Fibroblast of skin of left biceps (primary cell): ENCODE measurements at regions not wholly inside any gene's neighbourhood (a gene's known extent, or its start where the extent isn't known, plus 50 kb on each side); places are given as distances from the start of the nearest gene placed in this dataset.

Source experiments
- DNase-seq, 2 experiments: peaks; one replicate each; pipeline ENCODE4 v3.0.0-alpha.2; 2013; ENCODE audit warnings: low read depth in 2 of 2

DNA sequence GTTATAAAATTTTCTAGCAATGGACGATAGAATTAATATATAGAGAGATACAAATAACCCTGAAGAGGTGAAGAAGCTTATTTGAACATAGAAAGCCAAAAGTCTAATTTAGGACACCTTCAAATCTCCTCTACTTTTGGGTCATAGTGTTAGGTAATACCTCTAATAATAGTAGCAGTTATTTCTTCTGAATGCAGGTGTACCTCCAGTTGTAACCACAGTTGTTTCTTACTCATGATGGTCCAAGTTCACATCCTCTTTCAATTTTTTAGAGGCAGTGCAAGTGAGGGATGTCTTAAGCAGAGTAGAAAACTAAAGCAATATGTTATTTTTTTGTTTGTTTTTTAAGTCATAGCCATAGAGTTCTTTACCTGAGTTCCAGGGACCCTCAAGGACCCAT lies 429.5 kb downstream of the CCDC85A start:
- DNase-seq = no peak

DNA sequence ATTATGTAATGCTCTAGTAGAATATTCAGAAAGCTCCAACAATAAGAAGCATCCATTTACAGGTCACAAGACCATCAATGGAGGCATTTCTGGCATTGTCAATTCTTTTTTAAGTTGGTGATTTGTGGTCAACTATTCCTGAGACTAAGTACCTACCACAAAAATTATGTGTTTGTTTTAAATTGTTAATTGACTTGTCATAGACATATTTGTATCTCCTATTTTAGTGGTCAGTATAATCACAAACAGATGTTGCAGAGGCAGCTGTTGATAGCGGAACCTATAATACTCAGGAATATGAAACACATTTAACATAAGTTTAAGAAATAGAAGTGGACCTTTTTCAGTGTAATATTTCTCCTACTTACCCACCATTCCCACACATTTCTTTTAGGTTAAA lies 430.1 kb downstream of the CCDC85A start:
- DNase-seq = peak; percentile 51 to 74

DNA sequence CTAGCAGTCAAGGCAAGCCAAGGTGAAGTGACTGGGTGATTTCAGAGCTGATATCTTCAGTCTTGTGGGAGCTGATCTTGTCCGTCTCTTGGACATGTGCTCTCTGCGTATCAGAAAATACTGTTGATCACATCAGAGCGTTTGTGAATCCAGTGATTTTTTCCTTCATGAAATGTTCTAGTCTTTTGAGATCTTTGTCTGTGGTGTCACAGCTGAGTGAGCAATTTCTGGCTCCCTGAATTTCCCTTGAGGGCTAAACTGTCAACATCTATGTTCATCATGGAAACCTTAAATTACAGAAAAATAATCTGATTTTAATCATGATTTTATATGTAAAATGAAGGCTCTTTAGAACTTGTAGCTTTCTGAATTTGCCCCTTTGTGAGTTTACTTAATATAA lies 432.0 kb downstream of the CCDC85A start:
- no peak for DNase-seq

DNA sequence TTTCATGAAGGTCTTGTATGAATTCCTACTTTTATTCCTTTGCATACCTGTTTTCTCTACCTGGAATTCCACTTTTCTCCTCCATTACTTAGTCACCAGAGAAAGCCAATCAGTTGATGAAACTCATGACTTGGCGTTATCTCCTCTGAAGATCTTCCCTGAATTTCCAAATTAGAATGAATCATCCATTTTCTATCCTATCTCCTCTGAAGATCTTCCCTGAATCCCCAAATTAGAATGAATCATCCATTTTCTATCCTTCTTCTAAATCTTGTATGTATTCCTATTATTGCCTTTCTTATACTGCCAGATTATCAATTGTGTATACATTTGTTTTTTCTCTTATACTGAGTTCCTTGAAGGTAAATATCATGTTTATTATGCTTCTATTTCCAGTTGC lies 440.4 kb downstream of the CCDC85A start:
- no peak for DNase-seq

DNA sequence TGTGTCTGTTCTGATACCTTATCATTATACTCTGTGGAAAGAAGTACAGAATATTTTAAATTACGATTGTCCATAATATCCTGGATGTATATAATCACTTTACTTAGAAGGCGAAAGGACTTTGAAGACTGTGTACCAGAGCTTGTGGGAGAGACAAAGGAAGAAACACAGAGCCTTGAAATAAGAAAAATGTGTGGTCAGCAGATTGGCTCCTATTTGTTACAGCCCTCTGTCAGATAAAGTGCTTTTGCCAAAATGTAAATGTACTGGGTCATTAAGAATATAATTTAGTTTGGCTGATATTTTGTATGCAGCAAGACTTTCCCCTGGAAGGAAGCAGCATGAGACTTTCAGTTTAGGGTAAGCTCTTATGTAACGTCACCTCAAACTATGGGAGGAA lies 443.1 kb downstream of the CCDC85A start:
- no peak for DNase-seq

DNA sequence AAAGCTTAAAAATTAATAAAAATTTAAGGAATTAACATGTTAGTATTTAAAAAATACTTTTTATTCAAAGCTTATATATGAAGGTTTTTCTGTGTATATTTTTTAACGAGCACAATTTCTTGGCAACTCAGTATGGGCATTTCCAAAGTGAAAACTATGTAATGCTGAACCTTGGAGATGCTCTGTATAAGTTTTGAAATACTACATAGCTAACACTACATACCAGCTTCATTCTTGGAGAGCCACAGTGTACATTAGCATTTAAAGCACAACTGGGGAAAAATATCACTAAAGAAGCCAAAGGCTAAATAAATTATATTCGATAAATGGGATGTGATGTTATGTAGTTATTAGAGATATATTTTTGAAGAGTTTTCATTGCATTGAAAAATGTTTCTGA lies 446.5 kb downstream of the CCDC85A start:
- DNase-seq = no peak

DNA sequence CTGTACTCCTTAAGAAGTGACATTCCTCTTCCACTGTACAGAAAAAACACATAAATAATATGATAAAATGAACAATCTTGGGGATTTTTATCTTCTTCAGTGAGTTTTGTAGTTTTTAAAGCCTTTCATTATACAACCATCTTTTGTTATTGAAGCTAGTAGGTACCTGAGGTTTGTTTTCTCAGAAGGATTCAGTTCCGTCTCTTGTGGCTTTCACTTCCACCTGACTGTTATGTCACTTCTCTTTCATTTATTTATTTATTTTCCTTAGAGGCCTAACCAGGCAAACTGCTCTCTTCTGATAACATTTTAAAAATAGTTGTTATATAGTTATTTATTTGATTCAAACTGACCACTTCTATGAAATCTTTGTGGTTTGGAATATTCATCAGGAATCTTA lies 464.2 kb downstream of the CCDC85A start:
- no peak for DNase-seq

DNA sequence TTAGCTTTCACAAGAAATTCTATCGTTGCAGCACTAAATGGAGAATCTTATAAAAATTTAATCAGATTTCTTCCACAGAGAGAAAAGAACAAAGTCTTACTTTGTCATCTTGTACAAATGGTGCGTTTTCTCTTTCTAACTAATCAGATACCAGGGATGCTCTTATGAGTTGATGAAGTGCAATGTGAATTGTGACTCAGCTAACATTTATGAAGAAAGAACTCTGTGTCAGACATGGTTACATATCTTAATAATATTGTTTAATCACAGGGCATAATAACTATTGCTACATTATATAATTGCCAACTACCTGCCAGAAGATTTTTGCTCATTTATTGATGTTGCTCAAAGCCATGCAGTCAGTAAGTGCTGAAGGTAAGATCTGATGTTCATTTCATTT lies 465.0 kb downstream of the CCDC85A start:
- DNase-seq = no peak

DNA sequence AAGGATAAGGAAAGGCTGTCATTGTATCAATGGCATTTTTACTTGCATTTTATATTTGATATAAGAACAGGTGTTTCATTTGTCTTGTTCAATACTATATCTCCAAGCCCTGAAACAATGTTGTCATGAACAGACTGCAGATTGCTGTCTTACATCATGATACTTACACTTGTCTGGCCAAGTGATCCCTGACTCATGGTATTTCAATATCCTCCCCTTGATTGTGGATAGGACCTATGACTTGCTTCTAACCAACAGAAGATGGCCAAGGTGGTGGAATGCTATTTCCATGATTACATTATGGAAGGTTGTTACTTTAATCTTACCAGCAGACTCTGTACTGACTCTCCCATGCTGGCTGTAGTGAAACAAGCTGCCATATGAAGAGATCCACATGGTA lies 471.1 kb downstream of the CCDC85A start:
- DNase-seq = no peak

DNA sequence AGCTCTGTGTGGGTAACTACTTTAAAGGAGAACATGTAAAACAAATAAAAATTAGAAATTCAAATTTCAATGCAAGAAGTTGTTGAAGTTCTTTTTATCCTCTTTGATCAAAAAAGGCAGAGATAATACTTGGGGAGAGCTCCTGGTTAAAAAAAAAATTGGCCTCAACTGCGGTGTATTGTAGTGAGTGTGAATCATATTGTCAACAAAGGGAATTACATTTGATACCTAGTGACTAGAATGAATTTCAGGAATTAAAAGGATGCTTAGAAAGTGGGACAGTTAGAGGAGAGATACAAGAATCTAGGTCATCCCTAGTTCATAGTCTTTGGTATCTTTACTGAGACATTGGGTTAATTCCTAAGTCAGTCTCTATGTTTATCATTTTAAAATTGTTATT lies 473.0 kb downstream of the CCDC85A start:
- no peak for DNase-seq

DNA sequence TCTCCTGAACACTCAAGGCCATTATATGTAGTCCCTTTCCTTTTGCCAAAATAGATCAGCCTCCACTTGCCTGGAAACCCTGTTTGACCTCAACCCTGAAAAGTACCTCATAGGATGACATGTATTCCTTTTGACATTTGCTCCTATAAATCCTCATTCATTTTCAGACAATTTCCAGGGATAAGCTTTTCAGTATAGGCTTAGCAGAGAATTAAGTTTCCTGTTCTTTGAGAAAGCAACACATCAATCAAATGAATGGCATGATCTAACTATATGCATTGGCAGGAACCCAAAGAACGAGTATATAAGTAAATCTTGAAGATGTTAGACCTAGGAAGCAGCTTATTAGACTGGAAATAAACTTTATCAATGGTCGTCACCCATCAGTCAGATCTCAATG lies 483.0 kb downstream of the CCDC85A start:
- no peak for DNase-seq

DNA sequence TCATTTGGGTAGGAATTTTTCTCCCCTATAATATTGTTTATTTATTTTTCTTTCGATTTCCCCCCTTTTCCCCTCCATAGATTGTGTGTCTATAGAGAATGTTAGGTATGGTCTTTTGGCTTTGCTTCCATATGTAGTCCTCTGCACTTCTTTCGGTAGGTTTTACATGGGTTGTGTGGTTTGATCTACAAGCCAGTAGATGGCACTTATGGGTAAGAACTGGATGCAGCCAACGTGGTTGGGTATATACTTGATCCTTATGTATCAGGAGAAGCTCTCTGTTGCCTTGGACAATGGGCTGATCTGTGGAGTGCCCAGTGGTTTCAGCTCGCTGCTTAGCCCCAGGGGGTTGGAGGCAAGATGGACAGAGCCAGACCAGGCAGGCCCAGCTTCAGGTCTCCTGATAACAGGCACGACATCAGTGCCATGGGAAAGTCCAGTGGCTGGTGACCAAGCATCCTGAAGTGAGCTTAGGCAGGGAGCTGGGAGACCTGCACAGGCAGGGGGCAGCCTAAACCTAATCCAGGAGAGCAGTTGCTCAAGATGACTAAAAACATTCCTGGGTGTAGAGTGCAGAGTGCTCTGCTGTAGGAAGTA lies 488.3 kb downstream of the CCDC85A start:
- DNase-seq = no peak

DNA sequence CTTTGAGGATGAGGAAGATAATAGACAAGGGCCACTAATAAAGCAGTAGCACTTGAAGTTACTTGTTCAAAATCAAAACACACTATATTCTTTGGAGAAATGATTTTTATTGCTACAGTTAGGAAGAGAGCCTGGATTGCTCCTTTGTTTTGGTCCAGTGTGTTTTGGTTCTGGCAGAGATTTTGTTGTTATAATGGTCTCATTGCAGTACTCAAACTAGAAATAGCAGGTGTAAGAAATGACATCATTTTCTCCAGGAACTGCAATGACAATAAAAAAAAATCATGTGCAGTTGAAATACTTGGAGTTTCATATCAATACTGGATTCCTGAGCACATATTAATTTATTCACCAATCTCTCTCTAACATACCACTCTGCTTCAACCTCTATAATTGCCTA lies 490.3 kb downstream of the CCDC85A start:
- DNase-seq = no peak

DNA sequence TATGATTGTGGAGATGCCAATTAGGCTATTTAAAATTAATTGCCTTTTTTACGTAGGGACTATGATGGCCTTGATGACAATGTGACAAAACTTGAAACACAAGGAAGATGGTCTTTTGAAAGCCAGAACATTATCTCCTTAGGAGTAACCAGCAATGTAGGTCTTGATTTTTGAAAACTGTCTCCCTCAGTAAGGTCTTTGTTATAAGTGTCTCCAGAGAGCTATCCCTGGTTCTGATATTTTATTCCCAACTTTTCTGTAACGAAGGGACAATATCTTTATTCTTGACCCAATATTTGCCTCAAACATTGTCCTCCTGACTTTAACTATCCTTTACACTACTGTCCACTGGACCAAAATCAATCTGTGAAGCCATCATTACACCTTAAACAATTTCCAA lies 493.2 kb downstream of the CCDC85A start:
- DNase-seq = no peak

DNA sequence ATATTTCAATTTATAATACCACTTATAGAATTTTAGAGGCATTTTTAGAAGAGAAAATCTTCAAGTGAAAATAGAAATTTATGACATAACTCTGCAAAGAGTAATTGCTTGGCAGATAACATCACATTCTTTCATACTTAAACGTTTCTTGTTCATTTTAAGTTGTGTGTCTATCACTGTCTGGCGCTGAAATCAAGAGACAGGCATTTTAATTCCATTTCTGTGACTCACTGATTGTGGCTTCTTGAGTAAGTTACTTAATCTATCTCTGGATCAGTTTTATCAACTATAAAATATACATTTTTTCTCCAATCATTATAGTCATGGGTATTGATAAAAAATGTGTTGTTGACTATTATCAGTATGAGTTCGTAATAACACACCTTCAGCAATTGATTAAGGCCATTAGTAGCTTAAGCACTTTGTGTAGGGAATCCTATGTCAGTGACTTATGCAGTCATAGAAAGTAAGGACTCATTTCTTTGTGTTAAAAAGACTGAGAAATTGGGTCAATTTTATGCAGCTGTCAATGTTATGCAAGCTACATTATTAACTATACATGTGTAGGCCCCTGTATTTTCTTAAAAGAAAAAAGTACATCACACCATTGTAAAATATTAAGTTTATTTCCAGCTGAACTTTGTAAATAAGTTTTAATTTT lies 497.3 kb downstream of the CCDC85A start:
- peak; percentile 79 to 85 for DNase-seq

DNA sequence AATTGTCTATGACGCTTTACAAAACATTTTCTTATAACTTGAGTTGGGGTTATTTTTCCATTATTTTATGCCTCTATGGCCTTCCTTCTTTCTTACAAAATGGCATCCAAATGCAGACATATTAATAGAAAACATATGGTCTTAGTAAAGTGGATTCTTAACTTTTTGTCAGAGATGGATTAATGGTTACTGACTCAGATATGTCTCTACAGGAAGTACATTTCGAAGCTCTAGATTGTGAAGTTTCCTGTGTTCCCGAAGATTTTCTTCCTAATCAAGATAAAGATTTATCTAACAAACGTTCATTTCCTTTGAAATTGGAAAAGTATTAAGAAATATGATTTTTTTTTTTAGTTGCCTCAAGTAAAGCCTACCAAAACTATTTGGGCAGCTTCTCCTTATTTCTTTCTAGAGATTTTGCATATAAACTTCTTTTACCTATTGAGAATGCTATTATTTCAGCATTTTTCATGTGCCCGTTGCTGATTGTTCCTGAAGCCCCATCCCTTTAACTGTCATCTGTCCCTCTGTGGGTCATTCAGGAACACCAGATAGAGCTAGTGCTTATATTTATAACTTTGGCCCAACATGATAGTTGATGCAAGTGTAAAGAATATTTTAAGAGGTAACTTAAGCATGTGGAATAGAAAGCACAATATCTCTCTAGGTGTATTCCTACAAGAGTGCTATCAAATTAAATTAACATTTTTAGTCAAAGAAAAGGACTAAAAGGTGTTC lies 498.0 kb downstream of the CCDC85A start:
- DNase-seq = peak; percentile 55 to 63

DNA sequence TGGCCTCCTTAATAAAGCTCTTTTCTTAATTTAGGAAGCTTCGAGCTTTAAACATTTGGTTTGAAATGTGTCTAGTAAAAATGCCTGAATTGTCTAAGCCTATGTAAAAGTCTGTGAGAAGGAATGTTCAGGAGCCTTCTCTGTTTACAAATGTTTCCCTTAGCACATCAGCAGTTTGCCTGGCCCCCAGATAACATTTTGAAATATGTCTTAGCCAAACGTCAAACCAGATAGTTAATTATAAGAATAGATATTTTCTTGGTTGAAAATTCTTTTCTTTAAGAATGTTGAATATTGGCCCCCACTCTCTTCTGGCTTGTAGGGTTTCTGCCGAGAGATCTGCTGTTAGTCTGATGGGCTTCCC lies 498.6 kb downstream of the CCDC85A start:
- DNase-seq = no peak

DNA sequence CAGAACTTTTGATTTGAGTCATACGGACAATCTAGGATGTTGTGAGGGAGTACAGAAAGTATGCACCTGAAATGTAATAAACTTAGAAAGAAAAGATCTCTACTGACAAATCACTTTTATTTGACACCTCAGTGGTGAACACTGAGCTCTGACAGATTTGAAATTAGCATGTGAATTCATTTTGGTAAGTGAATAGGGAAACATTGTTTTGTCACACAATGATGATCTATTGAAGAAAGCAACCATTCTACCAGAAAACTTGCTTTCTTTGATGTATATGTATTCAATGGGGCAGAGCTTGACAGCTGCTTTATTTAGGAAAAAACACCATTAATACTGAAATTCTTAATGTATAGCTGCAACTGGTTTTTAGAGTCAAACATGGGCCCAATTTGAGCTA lies 500.5 kb downstream of the CCDC85A start:
- no peak for DNase-seq

DNA sequence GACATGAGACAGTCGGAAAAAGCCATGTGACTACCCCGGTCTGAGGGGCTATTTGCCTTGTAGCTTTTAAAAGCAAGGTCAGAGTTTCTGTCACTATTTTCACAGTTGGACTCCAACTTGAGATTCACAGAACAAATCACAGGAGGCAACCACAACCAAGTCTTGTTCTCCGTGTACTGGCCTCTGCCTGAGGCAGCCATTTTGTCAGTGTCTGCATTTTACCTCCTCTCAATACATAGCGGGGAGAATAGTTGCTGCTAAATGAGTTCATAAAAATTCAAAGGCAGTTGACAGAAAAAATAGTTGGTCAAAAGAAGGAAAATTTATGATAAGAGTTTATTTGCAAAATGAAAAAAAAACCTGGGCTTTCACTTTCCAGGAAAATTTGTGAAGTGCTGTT lies 501.4 kb downstream of the CCDC85A start:
- DNase-seq = no peak

DNA sequence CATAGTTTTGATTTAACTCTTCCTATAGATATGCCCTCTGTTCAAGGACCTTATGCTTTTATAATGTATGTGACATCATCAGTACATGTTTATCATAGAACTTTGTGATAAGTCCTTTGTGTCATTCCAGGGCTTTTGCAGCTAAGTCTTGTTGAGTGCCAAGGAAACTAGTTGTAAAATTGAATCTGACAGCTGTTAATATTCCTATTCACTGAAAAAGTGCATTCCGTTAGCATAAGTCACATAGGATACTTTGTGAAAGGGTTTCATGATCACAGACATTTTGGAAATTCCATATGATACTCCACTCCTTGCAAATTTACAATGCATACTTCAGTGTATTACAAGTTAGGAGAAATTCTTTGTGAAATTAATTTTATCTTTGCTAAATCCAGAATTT lies 503.4 kb downstream of the CCDC85A start:
- peak; percentile 62 to 69 for DNase-seq

DNA sequence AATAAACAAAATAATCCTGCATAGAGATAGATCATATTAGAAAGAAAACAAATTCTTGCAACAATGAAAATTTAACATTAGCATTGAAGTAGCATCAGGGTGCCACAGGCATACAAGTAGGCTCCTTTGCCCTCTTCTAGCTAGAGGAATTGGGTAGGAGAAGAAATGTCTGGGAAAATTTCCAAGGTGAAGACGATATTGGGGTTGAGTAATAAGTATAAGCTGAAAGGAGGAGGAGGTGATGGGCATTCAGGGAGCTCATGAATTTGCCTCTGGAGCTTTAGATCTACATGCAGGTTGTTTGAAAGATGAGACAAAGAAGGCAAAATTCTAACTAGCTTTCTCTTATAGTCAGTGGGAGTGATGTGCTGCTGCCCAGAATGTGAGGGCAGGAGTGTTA lies 504.9 kb downstream of the CCDC85A start:
- DNase-seq = no peak

DNA sequence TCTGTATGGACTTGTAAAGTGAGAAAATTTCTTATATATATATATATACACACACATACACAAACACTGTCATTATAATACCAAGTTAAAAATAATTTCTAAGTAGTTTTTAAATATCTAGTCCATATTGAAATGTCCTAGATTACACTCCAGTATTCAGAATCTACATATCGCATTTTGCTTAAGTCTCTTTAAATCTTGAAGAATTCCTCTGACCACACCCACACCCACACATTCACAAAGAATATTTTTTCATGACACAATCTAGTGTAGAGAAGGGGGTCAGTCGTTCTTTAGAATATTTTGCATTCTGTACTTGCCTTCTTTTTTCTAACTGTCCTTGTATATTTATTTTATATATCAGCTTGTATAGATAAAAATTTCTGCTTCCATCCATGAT lies 509.7 kb downstream of the CCDC85A start:
- no peak for DNase-seq

DNA sequence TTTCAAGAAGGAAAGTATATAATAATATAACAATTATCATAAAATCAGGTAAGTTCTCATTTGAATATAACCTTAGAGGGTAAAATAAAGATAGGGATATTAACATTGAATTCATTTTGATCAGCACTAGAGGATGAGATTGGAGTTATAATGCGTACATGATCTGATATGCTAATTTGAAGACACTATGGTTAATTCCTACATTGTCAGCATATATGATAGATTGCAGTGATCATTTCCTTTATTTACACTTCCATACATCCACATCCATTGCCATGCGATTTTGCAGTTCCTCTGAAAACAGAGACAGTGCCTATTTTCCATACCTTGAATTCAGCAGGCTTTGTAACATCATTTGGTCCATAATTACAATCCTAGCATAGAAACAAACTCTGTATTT lies 519.2 kb downstream of the CCDC85A start:
- DNase-seq = no peak
